Uterus (tissue), 2 donors: ENCODE measurements at regions not wholly inside any gene's neighbourhood (a gene's known extent, or its start where the extent isn't known, plus 50 kb on each side); places are given as distances from the start of the nearest gene placed in this dataset.

Experiments used
- CTCF ChIP-seq, 4 experiments: fragments of 200-600 bp in 2 of 4; fragments of 450-650 bp in 2 of 4; sonication (generic) in 2 of 4; IDR thresholded peaks; one replicate each; pipeline ENCODE4 v1.5.1; 2016 to 2019; ENCODE audit warnings: antibody characterized with exemption in 4 of 4, mild to moderate bottlenecking in 2 of 4, moderate library complexity in 1 of 4
- POLR2A ChIP-seq, 2 donors: fragments of 450-650 bp; IDR thresholded peaks; one replicate each; pipeline ENCODE4 v1.6.1; 2016; ENCODE audit warnings: antibody characterized with exemption in 2 of 2, mild to moderate bottlenecking in 1 of 2, moderate library complexity in 1 of 2

GRCh38 chr11:129645943-129646342 lies 169.7 kb upstream of the TMEM45B start:
- no peak for TF ChIP-seq CTCF (IDR thresholded peaks at IDR 0.05)
- no peak for TF ChIP-seq POLR2A (IDR thresholded peaks at IDR 0.05)
